SU-DHL-6 (cell line): ENCODE measurements at regions not wholly inside any gene's neighbourhood (a gene's known extent, or its start where the extent isn't known, plus 50 kb on each side); places are given as distances from the start of the nearest gene placed in this dataset.

Experiments used
- H2AFZ ChIP-seq: fragments of 200-600 bp; sonication (generic); 2 replicates; pipeline ENCODE4 v1.6.1; 2014; ENCODE audit warnings: low read depth, mild to moderate bottlenecking, moderate library complexity, mixed read lengths, antibody characterized with exemption, low read length; ENCODE audit not compliant: severe bottlenecking
- H3F3A ChIP-seq: fragments of 200-600 bp; shearing (Covaris generic); 2 replicates; pipeline ENCODE4 v1.6.0; 2016; ENCODE audit warnings: antibody characterized with exemption, mild to moderate bottlenecking; ENCODE audit not compliant: insufficient read depth
- H3K27ac ChIP-seq: fragments of 200-600 bp; sonication (generic); 2 replicates; pipeline ENCODE4 v1.5.1; 2016; ENCODE audit warnings: low read depth, mild to moderate bottlenecking, low read length, moderate library complexity, mixed read lengths
- H3K27me3 ChIP-seq: fragments of 200-600 bp; sonication (generic), shearing (Covaris generic); 2 replicates; pipeline ENCODE4 v1.6.0; 2014; ENCODE audit warnings: mild to moderate bottlenecking, low read length
- H3K36me3 ChIP-seq: fragments of 200-600 bp; sonication (generic); 2 replicates; pipeline ENCODE4 v1.6.1; 2014; ENCODE audit warnings: mild to moderate bottlenecking, low read length, mixed read lengths
- H3K4me2 ChIP-seq: fragments of 300-600, 200-600 bp; shearing (Covaris generic), sonication (generic); 2 replicates; pipeline ENCODE4 v1.6.0; 2014; ENCODE audit warnings: low read length, low read depth, mild to moderate bottlenecking; ENCODE audit not compliant: poor library complexity, severe bottlenecking
- H3K4me3 ChIP-seq: fragments of 200-600 bp; sonication (generic); 2 replicates; pipeline ENCODE4 v1.5.1; 2014; ENCODE audit warnings: antibody characterized with exemption, low read length, mild to moderate bottlenecking, mixed read lengths; ENCODE audit not compliant: insufficient read depth, poor library complexity, severe bottlenecking
- H3K79me2 ChIP-seq: fragments of 200-600 bp; sonication (generic); 2 replicates; pipeline ENCODE4 v1.6.1; 2014; ENCODE audit warnings: mild to moderate bottlenecking, low read length, moderate library complexity; ENCODE audit not compliant: insufficient read depth
- H3K9ac ChIP-seq: fragments of 200-600 bp; sonication (generic); 2 replicates; pipeline ENCODE4 v1.7.0; 2014; ENCODE audit warnings: mild to moderate bottlenecking, low read length
- H3K9me2 ChIP-seq: fragments of 200-600 bp; sonication (generic); replicated peaks from 2 replicates; pipeline ENCODE4 v1.6.1; 2014; ENCODE audit warnings: low read length; ENCODE audit not compliant: insufficient read depth
- H3K9me3 ChIP-seq: fragments of 200-600 bp; sonication (generic); 2 replicates; pipeline ENCODE4 v1.6.1; 2014; ENCODE audit warnings: low read length, mixed read lengths; ENCODE audit not compliant: insufficient read depth
- H4K20me1 ChIP-seq: fragments of 200-600 bp; sonication (generic); 2 replicates; pipeline ENCODE4 v1.6.1; 2014; ENCODE audit warnings: low read depth, mild to moderate bottlenecking, antibody characterized with exemption, low read length, moderate library complexity, mixed read lengths
- EZH2phosphoT487 ChIP-seq: fragments of 200-600 bp; sonication (generic), shearing (Covaris generic); conservative IDR thresholded peaks from 2 replicates; pipeline ENCODE4 v1.6.1; 2018; ENCODE audit warnings: mild to moderate bottlenecking, antibody characterized with exemption, low read length, moderate library complexity, mixed read lengths
- TF ChIP-seq, protein P1 (sequence below): fragments of 200-600 bp; sonication (generic); IDR thresholded peaks from one replicate; pipeline ENCODE4 v1.5.1; 2017; ENCODE audit warnings: antibody characterized with exemption, mild to moderate bottlenecking, low read length, moderate library complexity; ENCODE audit not compliant: insufficient read depth, poor library complexity, severe bottlenecking

DNA sequence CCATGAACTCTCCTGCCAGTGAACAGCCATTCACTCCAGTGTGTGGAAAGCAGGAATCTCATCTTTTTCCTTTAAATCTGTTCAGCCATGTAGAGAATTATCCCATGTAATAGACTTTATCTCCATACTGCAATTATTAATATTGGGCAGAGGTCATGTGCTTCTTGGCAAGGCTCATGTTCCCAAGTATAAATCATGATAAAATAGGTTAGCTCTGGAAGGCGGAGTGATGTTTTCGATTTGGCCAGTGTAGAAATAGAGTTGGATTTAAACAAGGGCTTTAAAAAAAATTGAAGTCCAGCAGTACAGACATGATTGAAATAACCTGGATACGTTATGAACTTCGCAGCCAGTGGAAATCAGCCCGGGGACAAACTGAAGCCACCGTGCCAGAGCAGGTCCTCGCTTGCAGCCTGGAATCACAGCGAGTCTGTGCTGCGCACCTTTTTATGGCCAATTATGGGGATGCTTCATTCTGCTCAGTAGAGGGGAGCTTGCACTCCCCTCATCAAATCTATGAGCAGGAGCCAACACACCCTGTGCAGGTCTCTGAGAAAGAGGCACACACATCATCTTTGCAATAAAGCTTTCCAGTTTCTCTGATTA, 654.0 kb upstream of the MKI67 start:
- TF ChIP-seq EZH2phosphoT487: no peak
- TF ChIP-seq, protein P1, sequence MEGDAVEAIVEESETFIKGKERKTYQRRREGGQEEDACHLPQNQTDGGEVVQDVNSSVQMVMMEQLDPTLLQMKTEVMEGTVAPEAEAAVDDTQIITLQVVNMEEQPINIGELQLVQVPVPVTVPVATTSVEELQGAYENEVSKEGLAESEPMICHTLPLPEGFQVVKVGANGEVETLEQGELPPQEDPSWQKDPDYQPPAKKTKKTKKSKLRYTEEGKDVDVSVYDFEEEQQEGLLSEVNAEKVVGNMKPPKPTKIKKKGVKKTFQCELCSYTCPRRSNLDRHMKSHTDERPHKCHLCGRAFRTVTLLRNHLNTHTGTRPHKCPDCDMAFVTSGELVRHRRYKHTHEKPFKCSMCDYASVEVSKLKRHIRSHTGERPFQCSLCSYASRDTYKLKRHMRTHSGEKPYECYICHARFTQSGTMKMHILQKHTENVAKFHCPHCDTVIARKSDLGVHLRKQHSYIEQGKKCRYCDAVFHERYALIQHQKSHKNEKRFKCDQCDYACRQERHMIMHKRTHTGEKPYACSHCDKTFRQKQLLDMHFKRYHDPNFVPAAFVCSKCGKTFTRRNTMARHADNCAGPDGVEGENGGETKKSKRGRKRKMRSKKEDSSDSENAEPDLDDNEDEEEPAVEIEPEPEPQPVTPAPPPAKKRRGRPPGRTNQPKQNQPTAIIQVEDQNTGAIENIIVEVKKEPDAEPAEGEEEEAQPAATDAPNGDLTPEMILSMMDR: no peak
- no peak overlapping the region for H3K9ac ChIP-seq
- no peaks in the 10 kb centered on the region for H3K9me3 ChIP-seq
- H2AFZ ChIP-seq: no peak overlapping the region
- no peaks in the 10 kb centered on the region for H3K9me2 ChIP-seq
- no peaks in the 10 kb centered on the region for H3K27me3 ChIP-seq
- H3K27ac ChIP-seq: no peak overlapping the region
- no peaks in the 10 kb centered on the region for H3K36me3 ChIP-seq
- H3K4me3 ChIP-seq: no peak overlapping the region
- H4K20me1 ChIP-seq: no peaks in the 10 kb centered on the region
- H3K4me2 ChIP-seq: no peak overlapping the region
- no peaks in the 10 kb centered on the region for H3K79me2 ChIP-seq
- no peaks in the 10 kb centered on the region for H3F3A ChIP-seq

DNA sequence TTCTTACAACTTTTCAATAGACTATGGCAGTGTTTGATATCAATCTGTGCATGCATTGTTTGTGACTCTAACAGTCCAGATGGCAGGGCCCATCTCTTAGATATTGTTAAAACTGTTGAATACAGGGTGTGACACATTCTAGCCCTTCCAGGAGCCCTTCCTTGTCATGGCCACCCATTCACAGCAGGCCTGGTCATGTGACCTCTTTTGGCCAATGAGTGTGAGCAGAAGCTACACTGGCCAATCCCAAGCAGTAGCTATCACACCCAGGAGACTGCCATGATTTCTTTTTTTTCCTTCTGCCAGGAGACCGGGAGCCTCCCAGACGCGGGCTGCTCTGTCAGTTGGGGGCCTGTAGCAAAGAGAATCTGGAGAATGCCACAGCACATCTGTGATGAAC, 655.4 kb upstream of the MKI67 start:
- no peaks in the 10 kb centered on the region for H3K27me3 ChIP-seq
- no peaks in the 10 kb centered on the region for H3K36me3 ChIP-seq
- no peak overlapping the region for H3K4me2 ChIP-seq
- TF ChIP-seq EZH2phosphoT487: no peak
- TF ChIP-seq, protein P1: no peak
- no peak overlapping the region for H3K4me3 ChIP-seq
- H3F3A ChIP-seq: no peaks in the 10 kb centered on the region
- H3K9me2 ChIP-seq: no peaks in the 10 kb centered on the region
- H2AFZ ChIP-seq: no peak overlapping the region
- no peak overlapping the region for H3K9ac ChIP-seq
- no peak overlapping the region for H3K27ac ChIP-seq
- no peaks in the 10 kb centered on the region for H4K20me1 ChIP-seq
- H3K9me3 ChIP-seq: no peaks in the 10 kb centered on the region
- H3K79me2 ChIP-seq: no peaks in the 10 kb centered on the region

DNA sequence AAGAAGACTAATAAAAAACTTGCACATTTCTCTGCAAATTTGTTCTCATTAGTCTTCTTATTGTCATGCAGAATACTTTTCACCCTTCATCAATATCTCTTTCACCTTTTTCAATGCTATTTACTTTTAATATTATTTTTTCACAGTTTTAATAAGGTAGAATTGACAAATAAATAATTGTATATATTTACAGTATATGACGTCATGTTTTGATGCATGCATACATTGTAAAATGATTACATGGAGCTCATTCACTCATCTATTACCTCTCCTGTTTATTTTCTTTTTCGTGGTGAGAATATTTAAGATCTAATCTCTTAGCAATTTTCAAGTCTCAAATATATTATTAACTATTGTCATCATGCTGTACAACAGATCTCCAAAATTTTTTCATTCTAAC, 658.2 kb upstream of the MKI67 start:
- H3K9me2 ChIP-seq: no peaks in the 10 kb centered on the region
- H3F3A ChIP-seq: no peaks in the 10 kb centered on the region
- no peaks in the 10 kb centered on the region for H3K79me2 ChIP-seq
- TF ChIP-seq, protein P1: no peak
- no peak for TF ChIP-seq EZH2phosphoT487
- no peak overlapping the region for H3K4me2 ChIP-seq
- H4K20me1 ChIP-seq: no peaks in the 10 kb centered on the region
- no peaks in the 10 kb centered on the region for H3K9me3 ChIP-seq
- no peak overlapping the region for H3K9ac ChIP-seq
- H2AFZ ChIP-seq: no peak overlapping the region
- H3K4me3 ChIP-seq: no peak overlapping the region
- no peak overlapping the region for H3K27ac ChIP-seq
- H3K27me3 ChIP-seq: no peaks in the 10 kb centered on the region
- H3K36me3 ChIP-seq: no peaks in the 10 kb centered on the region
